ENCODE measurements at regions not wholly inside any gene's neighbourhood (a gene's known extent, or its start where the extent isn't known, plus 50 kb on each side); places are given as distances from the start of the nearest gene placed in this dataset.
"Not testable (repeated sequence)": the region's sequence is repeated elsewhere in the genome, so short reads cannot be mapped to it uniquely, and the experiment has no call there.

DNA sequence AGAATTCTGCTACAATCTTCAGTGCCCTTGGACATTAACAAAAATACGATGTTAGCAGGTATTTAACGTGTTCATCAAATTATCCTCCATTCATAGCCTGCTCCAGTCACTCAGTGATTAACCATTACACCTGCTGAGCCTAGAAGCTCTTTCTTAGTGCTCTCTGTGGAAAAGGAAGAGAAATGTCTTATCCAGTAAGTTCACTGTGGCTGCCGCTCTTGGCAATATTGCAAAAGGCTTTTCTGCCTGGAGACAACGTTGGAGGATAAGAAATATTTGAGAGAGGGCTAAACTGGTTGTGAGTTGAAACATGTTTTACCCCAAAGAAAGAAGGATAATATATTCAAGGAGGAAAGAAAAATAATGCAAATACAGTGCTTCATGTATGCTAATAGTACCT lies 217.4 kb upstream of the HSF2 start:
- no peaks in the 10 kb centered on the region for H3K9me3 ChIP-seq
- intact Hi-C loops (cut with DNase I), result loop anchor here in 3 of 4 donors (2.0 to 10.0 kb wide), 3 partner anchors 147 to 757 kb away; no protein-coding TSS in a partner anchor
- no peak overlapping the region for H3K27ac ChIP-seq
- no peak for TF ChIP-seq EP300 (IDR thresholded peaks at IDR 0.05)
- TF ChIP-seq, protein P1, sequence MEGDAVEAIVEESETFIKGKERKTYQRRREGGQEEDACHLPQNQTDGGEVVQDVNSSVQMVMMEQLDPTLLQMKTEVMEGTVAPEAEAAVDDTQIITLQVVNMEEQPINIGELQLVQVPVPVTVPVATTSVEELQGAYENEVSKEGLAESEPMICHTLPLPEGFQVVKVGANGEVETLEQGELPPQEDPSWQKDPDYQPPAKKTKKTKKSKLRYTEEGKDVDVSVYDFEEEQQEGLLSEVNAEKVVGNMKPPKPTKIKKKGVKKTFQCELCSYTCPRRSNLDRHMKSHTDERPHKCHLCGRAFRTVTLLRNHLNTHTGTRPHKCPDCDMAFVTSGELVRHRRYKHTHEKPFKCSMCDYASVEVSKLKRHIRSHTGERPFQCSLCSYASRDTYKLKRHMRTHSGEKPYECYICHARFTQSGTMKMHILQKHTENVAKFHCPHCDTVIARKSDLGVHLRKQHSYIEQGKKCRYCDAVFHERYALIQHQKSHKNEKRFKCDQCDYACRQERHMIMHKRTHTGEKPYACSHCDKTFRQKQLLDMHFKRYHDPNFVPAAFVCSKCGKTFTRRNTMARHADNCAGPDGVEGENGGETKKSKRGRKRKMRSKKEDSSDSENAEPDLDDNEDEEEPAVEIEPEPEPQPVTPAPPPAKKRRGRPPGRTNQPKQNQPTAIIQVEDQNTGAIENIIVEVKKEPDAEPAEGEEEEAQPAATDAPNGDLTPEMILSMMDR (IDR thresholded peaks at IDR 0.05), result no peak
- TF ChIP-seq POLR2A (IDR thresholded peaks at IDR 0.05), result no peak
- no peak for DNase-seq
- no peak overlapping the region for H3K4me3 ChIP-seq
- H3K36me3 ChIP-seq, result no peaks in the 10 kb centered on the region
- H3K27me3 ChIP-seq, result no peaks in the 10 kb centered on the region
- 55 to 70% (median 58%) methylated on average over 4 of the region's 4 CpGs for WGBS, 3 donors
- H3K4me1 ChIP-seq (ENCODE audit: insufficient read depth), result peaks cover 2% of the 10 kb centered on the region

DNA sequence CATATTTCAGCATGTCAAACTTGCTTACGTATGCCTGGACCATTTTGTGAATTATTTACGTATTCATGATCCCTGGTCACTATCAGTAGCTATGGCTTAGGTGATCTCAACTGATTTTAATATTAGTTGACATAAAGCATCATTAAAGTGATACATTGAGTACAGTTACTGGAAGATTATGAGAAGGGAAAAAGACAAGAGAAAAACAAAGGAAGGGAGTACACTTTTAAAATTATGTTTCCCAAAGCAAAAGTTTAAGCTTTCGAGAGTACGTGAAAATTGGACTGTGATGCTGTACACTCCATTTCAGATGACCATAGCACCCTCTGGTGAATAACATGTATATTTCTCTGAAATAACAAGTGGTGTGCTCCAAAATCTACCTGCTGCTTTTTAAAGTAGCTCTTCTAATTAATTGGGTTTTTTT lies 215.0 kb upstream of the HSF2 start:
- no peak for DNase-seq
- Histone ChIP-seq H3K4me1 (ENCODE audit: insufficient read depth) (no peaks in the 10 kb centered on the region), H3K27ac (no peak overlapping the region), H3K27me3 (no peaks in the 10 kb centered on the region), H3K36me3 (no peaks in the 10 kb centered on the region), H3K4me3 (no peak overlapping the region), H3K9me3 (no peaks in the 10 kb centered on the region)
- intact Hi-C loops (cut with DNase I), result loop anchor here in 2 of 4 donors (10.0 kb wide), 2 partner anchors 150 to 760 kb away; no protein-coding TSS in a partner anchor
- TF ChIP-seq, protein P1 (IDR thresholded peaks at IDR 0.05), result peak in 2 of 3 donors; percentile 53 to 56
- no peak for TF ChIP-seq EP300 (IDR thresholded peaks at IDR 0.05)
- WGBS, 3 donors, result 13 to 17% (median 14%) methylated on average over 4 of the region's 4 CpGs

DNA sequence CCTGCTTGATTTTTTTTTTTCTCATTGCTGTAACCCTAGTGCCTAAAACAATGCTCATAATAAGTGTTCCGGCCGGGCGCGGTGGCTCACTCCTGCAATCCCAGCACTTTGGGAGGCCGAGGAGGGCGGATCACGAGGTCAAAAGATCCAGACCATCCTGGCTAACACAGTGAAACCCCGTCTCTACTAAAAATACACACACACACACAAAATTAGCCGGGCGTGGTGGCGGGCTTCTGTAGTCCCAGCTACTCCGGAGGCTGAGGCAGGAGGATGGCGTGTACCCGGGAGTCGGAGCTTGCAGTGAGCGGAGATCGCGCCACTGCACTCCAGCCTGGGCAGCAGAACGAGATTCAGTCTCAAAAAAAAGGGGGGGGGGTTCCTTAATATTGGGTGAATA lies 214.0 kb upstream of the HSF2 start:
- not testable (repeated sequence) for H3K4me3 ChIP-seq; H3K27ac ChIP-seq; H3K9me3 ChIP-seq; H3K27me3 ChIP-seq; DNase-seq; H3K4me1 ChIP-seq (ENCODE audit: insufficient read depth); H3K36me3 ChIP-seq
- 91% methylated on average over 19 of the region's 19 CpGs for WGBS, 3 donors
- intact Hi-C loops (cut with DNase I), result loop anchor here in 2 of 4 donors (10.0 kb wide), 2 partner anchors 151 to 761 kb away; no protein-coding TSS in a partner anchor

DNA sequence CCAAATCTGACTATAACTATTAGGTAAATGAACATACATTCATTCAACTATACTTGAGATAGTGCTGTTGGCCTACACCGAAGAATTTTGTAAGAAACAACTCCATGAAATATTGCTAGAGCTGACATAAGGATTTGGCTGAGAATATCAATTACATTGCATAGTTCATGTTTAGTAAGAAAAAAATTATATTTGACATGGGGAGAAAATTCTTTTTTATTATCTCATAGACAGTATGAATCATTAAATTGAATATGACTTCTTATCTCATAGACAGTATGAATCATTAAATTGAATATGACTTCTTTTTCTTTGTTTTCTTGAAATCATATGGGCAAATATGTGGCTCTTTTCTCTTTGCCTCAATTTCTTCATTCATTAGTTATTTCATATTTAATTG lies 212.3 kb upstream of the HSF2 start:
- Histone ChIP-seq H3K27me3 (no peaks in the 10 kb centered on the region), H3K4me3 (no peak overlapping the region), H3K9me3 (no peaks in the 10 kb centered on the region), H3K27ac (no peak overlapping the region), H3K4me1 (ENCODE audit: insufficient read depth) (no peaks in the 10 kb centered on the region), H3K36me3 (no peaks in the 10 kb centered on the region)
- WGBS, 3 donors, result 80 to 86% (median 84%) methylated on average over 1 of the region's 1 CpG
- no peak for TF ChIP-seq POLR2A (IDR thresholded peaks at IDR 0.05)
- intact Hi-C loops (cut with DNase I), result loop anchor here in 2 of 4 donors (10.0 kb wide), 2 partner anchors 152 to 762 kb away; no protein-coding TSS in a partner anchor
- DNase-seq, result no peak

DNA sequence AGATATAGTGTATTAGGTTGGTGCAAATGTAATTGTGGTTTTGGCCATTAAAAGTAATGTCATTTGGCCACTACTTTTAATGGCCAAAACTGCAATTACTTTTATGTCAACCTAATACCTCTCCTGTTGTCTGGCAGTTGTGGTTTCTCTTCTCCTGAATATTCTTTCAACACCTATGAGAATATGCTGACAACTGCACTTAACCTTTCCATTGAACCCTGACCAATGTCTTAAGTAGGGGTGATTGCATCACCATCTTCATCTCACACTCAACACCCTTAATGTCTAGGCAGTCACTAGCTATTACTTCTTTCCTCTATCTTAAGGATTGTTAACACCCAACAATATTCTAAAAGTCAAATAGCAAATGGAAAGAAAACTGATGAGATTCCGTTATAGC lies 200.5 kb upstream of the HSF2 start:
- TF ChIP-seq, protein P1 (IDR thresholded peaks at IDR 0.05), result no peak
- TF ChIP-seq POLR2A (IDR thresholded peaks at IDR 0.05) (no peak), EP300 (IDR thresholded peaks at IDR 0.05) (no peak)
- Histone ChIP-seq H3K4me3 (no peak overlapping the region), H3K27me3 (no peaks in the 10 kb centered on the region), H3K36me3 (no peaks in the 10 kb centered on the region), H3K4me1 (ENCODE audit: insufficient read depth) (no peaks in the 10 kb centered on the region), H3K9me3 (no peaks in the 10 kb centered on the region), H3K27ac (no peak overlapping the region)
- DNase-seq, result no peak
- intact Hi-C loops (cut with DNase I), result no loop called here
- 95% methylated on average over 1 of the region's 1 CpG for WGBS, 3 donors

Measured in ovary (tissue), 7 donors.